ENCODE measurements at regions not wholly inside any gene's neighbourhood (a gene's known extent, or its start where the extent isn't known, plus 50 kb on each side); places are given as distances from the start of the nearest gene placed in this dataset.
A peak's percentile ranks its signal among the peaks of the same experiment; 100 is the strongest.

- DNase-seq (ENCODE audit: low spot score) (no peak), ATAC-seq (no peak)
- Mint-ChIP-seq H3K27me3 (ENCODE audit: low read depth) (no peaks in the 10 kb centered on the region), H3K27ac (peak overlapping the region; percentile 39; the same call in 1 of the 2 replicates), H3K36me3 (no peaks in the 10 kb centered on the region), H3K4me3 (no peak overlapping the region), H3K9me3 (peaks cover 1% of the 10 kb centered on the region), H3K4me1 (peaks cover 11% of the 10 kb centered on the region)
- TF ChIP-seq, protein P1, sequence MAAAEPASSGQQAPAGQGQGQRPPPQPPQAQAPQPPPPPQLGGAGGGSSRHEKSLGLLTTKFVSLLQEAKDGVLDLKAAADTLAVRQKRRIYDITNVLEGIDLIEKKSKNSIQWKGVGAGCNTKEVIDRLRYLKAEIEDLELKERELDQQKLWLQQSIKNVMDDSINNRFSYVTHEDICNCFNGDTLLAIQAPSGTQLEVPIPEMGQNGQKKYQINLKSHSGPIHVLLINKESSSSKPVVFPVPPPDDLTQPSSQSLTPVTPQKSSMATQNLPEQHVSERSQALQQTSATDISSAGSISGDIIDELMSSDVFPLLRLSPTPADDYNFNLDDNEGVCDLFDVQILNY (CRISPR knock-in tag; IDR thresholded peaks at IDR 0.05): no peak
- TF ChIP-seq TCF7 (CRISPR knock-in tag; IDR thresholded peaks at IDR 0.05; ENCODE audit: low read depth): no peak
- TF ChIP-seq GRHL2 (CRISPR knock-in tag; IDR thresholded peaks at IDR 0.05; ENCODE audit: insufficient replicate concordance, severe bottlenecking): no peak
- no peak for TF ChIP-seq ELF4 (CRISPR knock-in tag; IDR thresholded peaks at IDR 0.05; ENCODE audit: low read depth)
- no peak for TF ChIP-seq FOXP1 (CRISPR knock-in tag; IDR thresholded peaks at IDR 0.05; ENCODE audit: borderline replicate concordance)
- TF ChIP-seq, protein P2, sequence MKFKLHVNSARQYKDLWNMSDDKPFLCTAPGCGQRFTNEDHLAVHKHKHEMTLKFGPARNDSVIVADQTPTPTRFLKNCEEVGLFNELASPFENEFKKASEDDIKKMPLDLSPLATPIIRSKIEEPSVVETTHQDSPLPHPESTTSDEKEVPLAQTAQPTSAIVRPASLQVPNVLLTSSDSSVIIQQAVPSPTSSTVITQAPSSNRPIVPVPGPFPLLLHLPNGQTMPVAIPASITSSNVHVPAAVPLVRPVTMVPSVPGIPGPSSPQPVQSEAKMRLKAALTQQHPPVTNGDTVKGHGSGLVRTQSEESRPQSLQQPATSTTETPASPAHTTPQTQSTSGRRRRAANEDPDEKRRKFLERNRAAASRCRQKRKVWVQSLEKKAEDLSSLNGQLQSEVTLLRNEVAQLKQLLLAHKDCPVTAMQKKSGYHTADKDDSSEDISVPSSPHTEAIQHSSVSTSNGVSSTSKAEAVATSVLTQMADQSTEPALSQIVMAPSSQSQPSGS (CRISPR knock-in tag; IDR thresholded peaks at IDR 0.05; ENCODE audit: borderline replicate concordance, low read depth): no peak
- TF ChIP-seq ZNF121 (CRISPR knock-in tag; IDR thresholded peaks at IDR 0.05): no peak
- TF ChIP-seq ZSCAN18 (CRISPR knock-in tag; IDR thresholded peaks at IDR 0.05): no peak
- no peak for TF ChIP-seq STAT6 (CRISPR knock-in tag; conservative IDR thresholded peaks at IDR 0.05; ENCODE audit: low read depth)
- TF ChIP-seq NR3C1 (CRISPR knock-in tag; conservative IDR thresholded peaks at IDR 0.05; ENCODE audit: low read depth): no peak
- no peak for TF ChIP-seq PRDM15 (CRISPR knock-in tag; IDR thresholded peaks at IDR 0.05)
- TF ChIP-seq TEAD4 (CRISPR knock-in tag; IDR thresholded peaks at IDR 0.05): no peak
- TF ChIP-seq ZNF512 (CRISPR knock-in tag; IDR thresholded peaks at IDR 0.05; ENCODE audit: borderline replicate concordance): no peak
- ChIA-PET POLR2A (no interaction called here), CTCF (no interaction called here)
Observed at GRCh38 chr18:54515149-54515548, 75.9 kb upstream of the DYNAP start.

Data from WTC11 (cell line).